Sciatic nerve (tissue), 2 donors: ENCODE measurements at regions not wholly inside any gene's neighbourhood (a gene's known extent, or its start where the extent isn't known, plus 50 kb on each side); places are given as distances from the start of the nearest gene placed in this dataset.
A peak's percentile ranks its signal among the peaks of the same experiment; 100 is the strongest.
"Not testable (repeated sequence)": the region's sequence is repeated elsewhere in the genome, so short reads cannot be mapped to it uniquely, and the experiment has no call there.

Experiments
- ATAC-seq: fragments of 200-7000 bp; cut with Tn5 transposase; one replicate; pipeline ENCODE4 v1.9.1; 2020; ENCODE audit warnings: mild to moderate bottlenecking, moderate library complexity
- DNase-seq: peaks from one replicate; pipeline ENCODE4 v3.0.0-alpha.2; 2020; ENCODE audit warnings: low spot score
- intact Hi-C: fragments of 100-400 bp; cut with DNase I; formaldehyde crosslinking; loops from one replicate; pipeline ENCODE4 v1.14.2; 2022
- donor health status: DM: no; HTN: no; CAD: no.
- donor health status: DM: no; HTN: no; CAD: no.

DNA sequence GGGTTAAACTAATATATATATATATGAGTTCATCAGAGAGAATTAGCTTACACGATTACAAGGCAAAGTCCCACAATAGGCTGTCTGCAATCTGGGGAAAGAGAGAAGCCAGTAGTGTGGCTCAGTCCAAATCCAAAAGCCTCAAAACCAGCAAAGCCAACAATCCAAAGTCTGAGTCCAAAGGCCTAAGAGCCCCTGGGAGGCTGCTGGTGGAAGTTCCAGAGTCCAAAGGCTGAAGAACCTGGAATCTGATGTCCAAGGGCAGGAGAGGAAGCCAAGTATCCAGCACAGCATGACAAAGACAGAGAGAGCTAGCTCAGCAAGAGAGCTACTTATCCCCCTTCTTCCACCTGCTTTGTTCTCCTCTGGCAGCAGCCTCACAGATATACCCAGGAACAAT, 274.7 kb upstream of the ID4 start:
- no peak for ATAC-seq

DNA sequence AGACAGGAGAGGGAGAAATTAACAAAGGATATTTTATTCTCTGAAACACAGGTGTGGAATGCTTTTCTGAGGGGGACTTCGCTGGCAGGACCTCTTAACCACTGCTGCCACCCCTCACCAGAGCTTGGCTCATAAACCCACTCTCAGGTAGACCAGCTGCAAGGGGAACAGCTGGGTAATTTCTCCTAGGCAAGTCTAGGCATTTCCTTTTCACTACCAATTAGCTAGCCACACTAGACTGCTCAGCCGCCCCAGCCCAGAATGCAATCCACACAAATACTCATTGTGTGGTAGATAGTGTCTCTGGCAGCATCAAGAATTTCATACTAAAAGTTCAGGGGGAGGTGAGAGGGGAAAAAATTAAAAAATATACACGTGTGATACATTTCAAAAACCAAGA, 267.6 kb upstream of the ID4 start:
- DNase-seq (no peak), ATAC-seq (no peak)
- intact Hi-C loops = no loop called here

More for the DNA sequence above, 274.7 kb upstream of the ID4 start:
- intact Hi-C loops = no loop called here
- no peak for DNase-seq

DNA sequence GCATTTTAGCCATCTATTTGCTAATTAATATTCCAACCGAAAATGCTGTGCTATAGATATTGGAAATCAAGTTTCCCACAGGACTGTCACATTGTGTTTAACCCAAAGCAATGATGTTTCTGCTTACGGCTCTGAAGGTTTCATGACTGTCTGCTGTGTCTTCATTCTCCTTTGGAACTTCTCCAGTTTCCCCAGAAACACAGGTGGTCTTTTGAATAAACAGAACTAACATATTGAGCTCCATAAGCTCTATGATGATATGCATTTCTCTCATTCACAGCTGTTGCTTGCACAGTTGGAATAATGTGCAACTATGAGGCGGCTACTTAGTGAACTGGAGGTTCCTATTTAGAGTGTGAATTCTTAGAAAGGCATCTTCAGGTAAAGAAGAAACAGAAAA, 266.0 kb upstream of the ID4 start:
- intact Hi-C loops = no loop called here
- ATAC-seq = no peak
- no peak for DNase-seq

DNA sequence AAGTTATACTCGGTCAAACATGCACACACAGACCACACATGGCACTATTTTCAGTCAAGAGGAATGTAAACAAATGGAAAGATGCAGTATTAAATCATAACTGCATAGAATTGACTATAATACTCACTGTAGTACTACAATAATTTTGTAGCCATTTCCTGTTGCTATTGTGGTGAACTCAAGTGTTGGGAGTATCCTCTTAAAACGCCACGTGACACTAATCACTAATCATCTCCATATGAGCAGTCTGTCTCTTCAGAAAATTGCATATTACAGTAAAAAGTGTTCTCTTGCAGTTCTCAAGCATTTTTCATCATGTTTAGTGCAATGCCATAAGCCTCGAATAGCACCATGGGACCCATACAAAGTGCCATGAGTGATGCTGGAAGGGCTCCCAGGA, 258.7 kb upstream of the ID4 start:
- intact Hi-C loops = no loop called here
- DNase-seq = no peak
- ATAC-seq = no peak

DNA sequence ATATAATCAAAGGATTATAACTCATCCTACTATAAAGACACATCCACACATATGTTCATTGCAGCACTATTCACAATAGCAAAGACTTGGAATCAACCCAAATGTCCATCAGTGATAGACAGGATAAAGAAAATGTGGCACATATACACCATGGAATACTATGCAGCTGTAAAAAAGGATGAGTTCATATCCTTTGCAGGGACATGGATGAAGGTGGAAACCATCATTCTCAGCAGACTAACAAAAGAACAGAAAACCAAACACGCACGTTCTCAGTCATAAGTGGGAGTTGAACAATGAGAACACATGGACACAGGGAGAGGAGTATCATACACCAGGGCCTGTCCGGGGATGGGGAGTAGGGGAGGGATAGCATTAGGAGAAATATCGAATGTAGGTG, 253.0 kb upstream of the ID4 start:
- intact Hi-C loops, ATAC-seq, DNase-seq: not testable (repeated sequence)

- ATAC-seq (no peak), DNase-seq (no peak)
- intact Hi-C loops = no loop called here
These were observed 249.8 kb upstream of the ID4 start for GRCh38 chr6:19587238-19587942.

GRCh38 chr6:19590501-19591131, 246.6 kb upstream of the ID4 start:
- DNase-seq = no peak
- intact Hi-C loops = no loop called here
- no peak for ATAC-seq

DNA sequence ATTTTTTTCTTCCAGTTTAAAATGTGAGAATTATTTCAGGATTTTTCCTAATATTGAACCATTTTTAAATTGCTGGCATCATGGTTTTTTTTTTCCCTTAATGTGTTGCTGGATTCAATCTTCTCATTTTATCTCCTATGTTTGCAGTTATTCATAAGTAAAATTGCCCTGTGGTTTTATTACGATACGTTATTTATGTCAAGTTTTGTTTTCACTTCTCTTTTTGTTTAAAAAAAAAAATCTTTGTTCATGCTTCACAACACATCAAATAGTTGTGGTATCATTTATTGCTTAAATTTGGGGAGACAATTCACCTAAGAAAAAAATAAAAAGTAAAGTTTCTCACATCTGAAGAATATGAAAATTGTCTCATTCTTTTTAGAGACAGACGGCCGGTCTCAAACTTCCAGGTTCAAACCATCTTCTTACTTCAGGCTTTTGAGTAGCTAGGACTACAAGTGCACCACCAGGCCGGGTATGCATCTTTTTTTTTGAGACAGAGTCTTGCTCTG, 239.3 kb upstream of the ID4 start:
- intact Hi-C loops = no loop called here
- DNase-seq (no peak), ATAC-seq (no peak)

GRCh38 chr6:19599796-19600464, 237.2 kb upstream of the ID4 start:
- DNase-seq = no peak
- ATAC-seq = no peak
- intact Hi-C loops = no loop called here

DNA sequence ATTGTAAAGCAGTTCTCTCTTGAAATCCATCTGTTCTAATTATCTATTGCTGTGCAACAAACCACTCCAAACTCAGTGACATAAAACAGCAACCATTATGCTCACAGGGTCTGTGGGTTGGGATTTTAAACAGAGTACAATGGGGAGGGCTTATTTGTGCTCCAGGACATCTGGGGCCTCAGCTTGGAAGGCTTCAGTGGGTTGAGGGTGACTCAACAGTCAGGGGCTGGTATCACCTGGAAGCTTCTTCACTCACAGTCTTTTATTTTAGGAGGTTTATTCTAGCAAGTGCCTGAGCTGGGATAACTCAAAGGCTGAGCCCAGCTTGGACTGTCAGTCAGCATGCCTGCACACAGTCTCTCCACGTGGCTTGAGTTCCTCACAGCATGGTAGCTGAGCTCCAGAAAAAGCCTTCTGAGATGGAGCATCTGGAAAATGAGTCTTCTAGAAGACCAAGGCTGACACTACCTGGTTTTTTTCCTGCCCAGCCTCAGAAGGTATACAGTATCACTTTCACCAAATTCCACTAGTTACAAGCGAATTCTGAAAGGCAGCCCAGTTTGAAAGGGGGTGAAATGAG, 234.6 kb upstream of the ID4 start:
- intact Hi-C loops = no loop called here
- no peak for DNase-seq
- ATAC-seq = no peak

DNA sequence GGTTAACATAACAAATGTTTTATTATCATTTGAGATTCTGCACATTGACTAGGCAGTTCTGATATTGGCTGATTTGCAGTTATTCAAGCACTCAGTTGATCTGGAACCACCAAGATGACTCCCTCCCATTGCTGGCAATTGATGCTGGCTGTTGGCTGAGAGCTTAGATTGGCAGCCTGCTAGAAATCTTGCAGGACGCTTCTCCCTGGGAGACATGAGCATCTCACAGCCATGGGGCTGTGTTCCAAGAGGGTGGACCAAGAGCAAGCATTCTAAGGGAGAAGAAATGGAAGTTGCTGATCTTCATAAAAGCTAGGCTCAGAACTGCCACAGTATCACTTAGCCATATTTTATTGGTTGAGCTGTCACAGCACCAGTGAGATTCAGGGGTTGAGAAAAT, 233.4 kb upstream of the ID4 start:
- ATAC-seq (peak; percentile 61), DNase-seq (no peak)
- intact Hi-C loops = no loop called here

GRCh38 chr6:19605624-19606023, 231.5 kb upstream of the ID4 start:
- no peak for DNase-seq
- no peak for ATAC-seq
- intact Hi-C loops = no loop called here

DNA sequence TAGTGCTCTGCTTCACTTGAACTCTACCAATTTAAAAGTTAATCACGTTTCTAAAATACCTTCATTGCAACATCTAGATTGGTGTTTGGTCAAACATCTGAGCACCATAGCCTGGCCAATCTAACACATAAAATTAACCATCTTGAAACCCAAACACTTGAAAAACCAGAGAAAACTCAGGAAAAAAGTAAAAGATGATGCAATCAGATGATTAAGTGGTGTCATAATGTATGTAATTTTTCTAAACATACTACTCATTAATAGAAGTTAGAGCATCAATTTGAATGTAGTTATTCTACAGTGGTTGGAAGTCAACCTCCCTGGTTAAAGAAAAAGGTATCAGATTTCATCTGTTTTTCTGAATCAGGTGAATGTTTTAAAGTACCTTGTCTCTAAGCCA, 228.6 kb upstream of the ID4 start:
- no peak for DNase-seq
- intact Hi-C loops = no loop called here
- ATAC-seq = no peak

DNA sequence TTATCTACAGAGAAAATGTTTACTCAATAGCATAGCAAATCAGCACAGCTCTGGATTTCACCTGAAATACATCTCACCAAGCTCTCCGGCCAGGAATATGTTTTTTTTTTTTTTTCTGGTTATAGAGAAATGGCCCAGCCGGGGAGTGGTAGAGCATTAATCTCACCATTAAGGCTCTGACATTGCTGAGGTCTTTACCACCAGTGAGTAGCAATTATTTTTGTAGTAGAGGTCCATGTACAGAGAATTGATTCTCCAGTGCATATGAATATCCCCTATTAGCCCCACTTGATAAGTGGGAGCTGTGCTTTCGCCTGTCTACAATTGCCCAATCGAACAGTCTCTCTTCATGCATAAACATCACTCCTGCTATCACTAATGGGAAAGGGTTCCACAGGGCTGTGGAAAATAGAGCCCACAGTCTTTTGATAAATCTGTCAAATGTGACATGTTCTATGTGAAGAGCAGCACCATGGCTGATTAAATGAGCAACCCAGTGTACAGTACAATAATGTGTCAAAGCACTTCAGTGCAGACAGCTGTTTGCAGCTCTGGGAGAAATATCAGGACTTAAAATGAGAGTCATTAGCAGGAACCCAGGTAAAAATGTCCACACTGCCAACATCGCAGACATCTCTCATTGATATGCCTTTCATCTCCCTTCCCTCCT, 227.1 kb upstream of the ID4 start:
- DNase-seq = no peak
- intact Hi-C loops = no loop called here
- ATAC-seq = no peak

- ATAC-seq, intact Hi-C loops, DNase-seq: not testable (repeated sequence)
These were observed 224.3 kb upstream of the ID4 start for GRCh38 chr6:19612672-19613466.

GRCh38 chr6:19613678-19614077, 223.5 kb upstream of the ID4 start:
- intact Hi-C loops = no loop called here
- no peak for ATAC-seq
- no peak for DNase-seq

GRCh38 chr6:19616022-19616421, 221.1 kb upstream of the ID4 start:
- intact Hi-C loops = no loop called here
- ATAC-seq (no peak), DNase-seq (no peak)

GRCh38 chr6:19632230-19632629, 204.9 kb upstream of the ID4 start:
- DNase-seq = no peak
- intact Hi-C loops = no loop called here
- no peak for ATAC-seq

GRCh38 chr6:19632786-19633185, 204.4 kb upstream of the ID4 start:
- ATAC-seq = no peak
- intact Hi-C loops = no loop called here
- DNase-seq = no peak
